Common myeloid progenitor, CD34-positive (primary cell): ENCODE measurements at regions not wholly inside any gene's neighbourhood (a gene's known extent, or its start where the extent isn't known, plus 50 kb on each side); places are given as distances from the start of the nearest gene placed in this dataset.

ENCODE experiments used
- CTCF ChIA-PET: fragments of 350-600 bp; sonication (Branson Sonifier 250); formaldehyde crosslinking; loops from one replicate; lab custom pipeline; 2021; ENCODE audit warnings: antibody characterized with exemption; lab: Charles Lee
- POLR2A ChIA-PET: fragments of 350-600 bp; sonication (Branson Sonifier 250); formaldehyde crosslinking; loops from one replicate; lab custom pipeline; 2021; ENCODE audit warnings: antibody characterized with exemption; lab: Charles Lee
- DNase-seq, 3 donors: peaks; one replicate each; pipeline versions ENCODE4 v3.0.0 to v3.0.0-alpha.2; 2013
- H3K27ac ChIP-seq, 2 experiments: 1 replicate in 1 of 2; 2 replicates in 1 of 2; pipeline ENCODE4 v1.7.0; 2013; ENCODE audit warnings: inconsistent platforms in 2 of 2, low read length in 2 of 2, mild to moderate bottlenecking in 2 of 2, low read depth in 1 of 2, moderate library complexity in 1 of 2; ENCODE audit not compliant: severe bottlenecking in 2 of 2, insufficient read depth in 1 of 2, poor library complexity in 1 of 2
- H3K27me3 ChIP-seq, 5 experiments: replicated peaks in 2 of 5; 1 replicate in 3 of 5; 2 replicates in 2 of 5; pipeline versions ENCODE4 v1.6.1 to v1.7.0; 2013; ENCODE audit warnings: low read length in 4 of 5, mild to moderate bottlenecking in 2 of 5, moderate library complexity in 2 of 5, inconsistent platforms in 1 of 5; ENCODE audit not compliant: insufficient read depth in 5 of 5, control insufficient read depth in 4 of 5
- H3K36me3 ChIP-seq, 4 experiments: 1 replicate in 2 of 4; 2 replicates in 2 of 4; pipeline versions ENCODE4 v1.6.1 to v1.7.0; 2013; ENCODE audit warnings: low read length in 3 of 4, control low read depth in 1 of 4, mild to moderate bottlenecking in 1 of 4; ENCODE audit not compliant: control insufficient read depth in 4 of 4, insufficient read depth in 4 of 4
- H3K4me1 ChIP-seq, 4 experiments: 1 replicate in 3 of 4; 2 replicates in 1 of 4; pipeline versions ENCODE4 v1.6.1 to v1.7.1; 2013; ENCODE audit warnings: low read length in 3 of 4, mild to moderate bottlenecking in 3 of 4, control low read depth in 1 of 4, inconsistent platforms in 1 of 4, moderate library complexity in 1 of 4; ENCODE audit not compliant: control insufficient read depth in 4 of 4, insufficient read depth in 4 of 4; ENCODE audit errors: control extremely low read depth in 1 of 4
- H3K4me3 ChIP-seq, 7 experiments: 1 replicate in 4 of 7; 2 replicates in 3 of 7; pipeline versions ENCODE4 v1.5.1 to v1.7.0; 2013; ENCODE audit warnings: mild to moderate bottlenecking in 7 of 7, low read length in 6 of 7, moderate library complexity in 6 of 7, inconsistent platforms in 2 of 7, low read depth in 2 of 7, control low read depth in 1 of 7; ENCODE audit not compliant: insufficient read depth in 4 of 7, control insufficient read depth in 1 of 7; ENCODE audit errors: extremely low read depth in 1 of 7
- H3K9me3 ChIP-seq, 5 experiments: 1 replicate in 4 of 5; 2 replicates in 1 of 5; pipeline versions ENCODE4 v1.6.1 to v1.7.1; 2013; ENCODE audit warnings: low read length in 4 of 5, mild to moderate bottlenecking in 2 of 5, inconsistent platforms in 1 of 5, low read depth in 1 of 5, moderate library complexity in 1 of 5; ENCODE audit not compliant: control insufficient read depth in 4 of 5, insufficient read depth in 2 of 5; ENCODE audit errors: control extremely low read depth in 1 of 5
- WGBS: methylation state at CpG from one replicate; pipeline ENCODE4 v1.1.5; 2013; ENCODE audit not compliant: insufficient coverage; 5-methylcytosine and 5-hydroxymethylcytosine counted together

DNA sequence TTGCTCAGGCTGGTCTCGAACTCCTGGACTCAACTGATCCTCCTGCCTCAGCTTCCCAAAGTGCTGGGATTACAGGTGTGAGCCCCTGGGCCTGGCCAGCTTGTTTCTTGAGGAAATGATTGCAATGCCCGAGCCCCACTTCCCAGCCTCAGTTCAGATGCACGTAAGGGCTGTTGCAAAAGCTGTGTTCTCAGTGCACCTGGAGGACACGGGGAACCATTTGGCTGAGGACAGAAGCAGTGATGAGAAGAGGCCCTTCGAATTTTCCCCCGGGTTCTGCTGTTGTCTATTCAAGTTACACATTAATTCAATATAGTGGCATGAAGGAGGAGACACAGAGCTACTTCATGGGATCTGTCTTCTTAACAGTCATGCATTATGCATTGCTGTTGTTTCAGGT is 78.8 kb upstream of the WDR26 start:
- ChIA-PET POLR2A (no interaction called here), CTCF (interaction anchor here (0.6 to 13.5 kb wide), 30 partner anchors 10 to 413 kb away, joined by 3 to 143 read pairs (median 4); partner anchors contain the start of gene CNIH3)
- no peak overlapping the region for H3K27ac ChIP-seq
- no peak for DNase-seq
- no peaks in the 10 kb centered on the region for H3K36me3 ChIP-seq
- WGBS, result 86% methylated on average over 4 of the region's 6 CpGs
- no peaks in the 10 kb centered on the region for H3K9me3 ChIP-seq
- H3K4me1 ChIP-seq, result peaks cover 0 to 18% (median 6%) of the 10 kb centered on the region in 4 experiments
- no peaks in the 10 kb centered on the region for H3K27me3 ChIP-seq
- no peak overlapping the region for H3K4me3 ChIP-seq

DNA sequence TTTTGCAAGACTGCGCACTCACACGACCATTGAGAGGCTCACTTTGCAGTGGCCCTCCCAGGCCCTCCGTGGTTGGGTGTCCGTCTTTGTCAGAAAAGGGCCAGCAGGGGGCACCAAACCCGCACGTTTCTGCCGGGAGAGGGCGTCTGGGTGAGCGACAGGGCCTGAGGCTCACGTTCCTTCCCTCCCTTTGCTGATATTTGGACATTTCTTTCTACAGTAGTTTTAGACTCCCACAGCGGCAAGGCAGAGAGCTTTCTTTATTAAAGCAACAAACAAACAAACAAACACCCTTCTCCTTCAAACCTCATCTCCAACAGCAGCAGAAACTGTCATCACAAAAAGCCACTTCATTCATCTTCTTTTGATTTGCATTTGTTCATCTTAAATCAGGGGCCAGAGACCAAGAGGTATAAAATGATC is 79.2 kb upstream of the WDR26 start:
- ChIA-PET CTCF (interaction anchor here (0.9 to 13.5 kb wide), 26 partner anchors 10 to 410 kb away, joined by 3 to 143 read pairs (median 4); partner anchors contain the start of gene CNIH3), POLR2A (no interaction called here)
- Histone ChIP-seq H3K27ac (no peak overlapping the region), H3K27me3 (no peaks in the 10 kb centered on the region), H3K4me3 (no peak overlapping the region), H3K4me1 (peaks cover 0 to 18% (median 6%) of the 10 kb centered on the region in 4 experiments), H3K36me3 (no peaks in the 10 kb centered on the region), H3K9me3 (no peaks in the 10 kb centered on the region)
- peak; percentile 63 to 83 (median 79) for DNase-seq
- 6% methylated on average over 11 of the region's 11 CpGs for WGBS

DNA sequence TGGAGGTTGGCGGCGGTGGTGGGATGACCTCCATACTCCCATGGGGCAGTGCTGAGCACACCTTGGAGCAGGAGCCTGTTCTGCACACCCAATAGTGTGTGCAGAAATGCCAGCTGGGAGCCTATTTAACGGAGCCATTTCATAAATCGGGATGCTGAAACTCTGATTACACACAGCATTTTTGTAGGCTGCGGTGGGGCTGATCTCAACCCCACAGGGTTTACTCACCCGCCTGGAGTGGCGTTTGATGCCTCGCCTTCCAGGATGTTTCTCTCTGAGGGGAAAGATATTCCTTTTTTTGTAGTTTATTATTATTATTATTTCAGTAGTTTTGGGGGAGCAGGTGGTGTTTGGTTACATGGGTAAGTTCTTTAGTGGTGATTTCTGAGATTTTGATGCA is 82.6 kb upstream of the WDR26 start:
- DNase-seq, result no peak
- Histone ChIP-seq H3K36me3 (no peaks in the 10 kb centered on the region), H3K9me3 (no peaks in the 10 kb centered on the region), H3K27ac (no peak overlapping the region), H3K4me3 (no peak overlapping the region), H3K4me1 (no peaks in the 10 kb centered on the region), H3K27me3 (no peaks in the 10 kb centered on the region)
- 93% methylated on average over 5 of the region's 8 CpGs for WGBS
- POLR2A ChIA-PET, result no interaction called here
- CTCF ChIA-PET, result interaction anchor here (1.0 to 13.5 kb wide), 5 partner anchors 11 to 405 kb away, joined by 3 to 143 read pairs (median 3); no protein-coding TSS in a partner anchor

DNA sequence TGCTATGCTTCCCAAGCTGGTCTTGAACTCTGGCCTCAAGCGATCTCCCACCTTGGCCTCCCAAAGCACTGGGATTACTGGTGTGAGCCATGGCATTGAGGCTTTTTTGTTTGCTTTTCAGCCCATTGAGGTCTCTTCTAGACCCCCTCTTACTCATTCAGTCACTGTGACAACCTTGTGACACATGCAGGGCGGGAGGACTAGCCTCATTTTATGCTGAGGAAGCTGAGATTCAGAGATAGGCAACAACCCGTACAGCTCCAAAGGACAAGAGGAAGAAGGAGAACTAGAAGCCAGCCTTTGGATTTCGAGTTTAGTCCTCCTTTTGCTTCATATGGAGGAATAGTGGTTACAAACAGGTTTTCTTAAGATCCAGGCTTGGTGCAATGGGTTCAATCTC is 83.9 kb upstream of the WDR26 start:
- Histone ChIP-seq H3K9me3 (no peaks in the 10 kb centered on the region), H3K4me3 (no peak overlapping the region), H3K27ac (no peak overlapping the region), H3K36me3 (no peaks in the 10 kb centered on the region), H3K4me1 (no peaks in the 10 kb centered on the region), H3K27me3 (no peaks in the 10 kb centered on the region)
- no peak for DNase-seq
- ChIA-PET POLR2A (no interaction called here), CTCF (interaction anchor here (0.8 to 13.5 kb wide), 3 partner anchors 13 to 404 kb away, joined by 3 to 143 read pairs (median 3); no protein-coding TSS in a partner anchor)
- 78% methylated on average over 4 of the region's 4 CpGs for WGBS

DNA sequence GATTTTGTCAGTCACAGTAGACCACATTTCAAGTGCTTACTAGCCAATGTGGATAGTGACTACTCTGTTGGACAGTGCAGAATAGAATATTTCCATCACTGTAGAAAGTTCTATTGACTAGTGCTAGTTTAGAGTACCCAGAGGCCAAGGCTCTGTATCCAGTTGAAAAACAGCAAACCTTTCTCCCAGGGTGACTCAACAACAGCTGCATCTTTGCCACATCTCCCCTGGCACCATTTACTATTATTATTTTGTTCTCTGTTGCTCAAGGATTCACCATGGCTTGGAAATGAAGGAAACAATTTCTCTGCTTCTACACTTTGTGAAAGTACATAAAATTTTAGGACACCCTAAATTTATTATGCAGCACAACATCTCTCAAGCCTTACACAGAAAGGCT is 85.3 kb upstream of the WDR26 start:
- no peak overlapping the region for H3K4me3 ChIP-seq
- no peak for DNase-seq
- H3K36me3 ChIP-seq, result no peaks in the 10 kb centered on the region
- no peaks in the 10 kb centered on the region for H3K4me1 ChIP-seq
- H3K9me3 ChIP-seq, result no peaks in the 10 kb centered on the region
- H3K27me3 ChIP-seq, result no peaks in the 10 kb centered on the region
- ChIA-PET POLR2A (no interaction called here), CTCF (interaction anchor here (1.5 to 13.5 kb wide), 2 partner anchors 14 to 334 kb away, joined by 3 to 143 read pairs; no protein-coding TSS in a partner anchor)
- H3K27ac ChIP-seq, result no peak overlapping the region

DNA sequence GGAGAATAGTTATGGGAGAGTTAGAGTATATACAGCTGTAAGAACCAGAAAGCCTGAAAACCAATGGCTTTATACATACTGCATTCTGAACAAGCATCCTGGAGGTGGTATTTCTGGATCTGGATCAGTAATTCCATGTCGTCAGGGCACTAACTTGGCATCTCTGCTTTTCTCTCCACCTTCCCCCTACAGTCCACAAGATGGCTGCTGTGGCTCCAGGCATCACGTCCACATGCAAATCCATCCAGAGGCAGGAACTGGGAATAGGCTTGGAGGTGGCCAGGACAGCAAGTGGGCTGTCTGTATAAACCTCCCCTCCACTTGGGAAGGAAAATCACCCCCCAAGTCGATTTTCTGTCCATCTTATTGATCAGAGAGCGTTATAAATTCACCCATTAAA is 86.2 kb upstream of the WDR26 start:
- ChIA-PET POLR2A (no interaction called here), CTCF (interaction anchor here (13.5 kb wide), 1 partner anchor 333 kb away, joined by 143 read pairs; no protein-coding TSS in a partner anchor)
- Histone ChIP-seq H3K36me3 (no peaks in the 10 kb centered on the region), H3K27ac (no peak overlapping the region), H3K9me3 (no peaks in the 10 kb centered on the region), H3K4me1 (no peaks in the 10 kb centered on the region), H3K27me3 (no peaks in the 10 kb centered on the region), H3K4me3 (no peak overlapping the region)
- WGBS, result no CpG with 5 or more reads among the region's 4 CpGs
- DNase-seq, result no peak

DNA sequence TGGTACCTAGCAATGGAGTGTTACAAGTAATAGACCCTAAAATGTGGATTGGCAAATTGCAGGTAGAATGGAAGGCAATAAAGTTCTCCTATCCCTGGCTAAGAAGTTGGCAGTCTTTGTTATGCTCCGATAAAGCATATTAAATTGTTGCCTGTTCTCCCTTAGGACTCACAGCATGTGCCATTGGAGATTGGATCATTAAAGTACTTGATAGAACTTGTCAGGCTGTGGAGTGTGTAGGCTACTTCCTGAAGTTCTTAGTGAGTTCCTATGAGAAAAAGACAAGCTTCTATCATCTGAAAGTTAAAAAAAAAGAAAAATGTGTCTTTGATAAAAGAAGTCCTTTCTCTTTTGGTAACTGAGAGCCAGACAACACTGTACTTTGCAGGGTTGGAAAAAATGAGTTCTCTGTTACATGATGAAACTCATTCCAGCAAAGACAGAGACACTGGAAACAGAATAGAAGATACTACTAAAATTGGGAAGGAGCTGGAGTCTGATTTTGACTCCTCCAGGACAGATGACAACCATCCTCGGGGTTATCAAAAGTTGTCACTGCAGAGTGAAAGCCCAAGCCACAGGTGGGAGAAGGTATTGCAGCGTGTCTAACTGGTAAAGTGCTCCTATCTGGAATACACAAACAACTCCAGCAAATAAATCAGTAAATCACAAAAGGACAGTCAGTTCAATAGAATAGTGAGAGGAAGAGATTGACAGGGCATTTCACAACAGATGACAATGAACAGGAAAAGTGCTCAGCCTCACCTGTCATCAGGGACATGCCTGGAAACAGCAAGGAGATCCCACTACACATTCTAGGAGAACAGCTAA is 87.5 kb upstream of the WDR26 start:
- ChIA-PET POLR2A (no interaction called here), CTCF (interaction anchor here (5.0 kb wide), 1 partner anchor 9 kb away, joined by 28 read pairs; no protein-coding TSS in a partner anchor)
- Histone ChIP-seq H3K36me3 (no peaks in the 10 kb centered on the region), H3K4me3 (no peak overlapping the region), H3K4me1 (no peaks in the 10 kb centered on the region), H3K27ac (no peak overlapping the region), H3K9me3 (no peaks in the 10 kb centered on the region), H3K27me3 (no peaks in the 10 kb centered on the region)
- no peak for DNase-seq
- WGBS, result 100% methylated on average over 2 of the region's 3 CpGs
